Left ventricle myocardium inferior (tissue), 1 donor: ENCODE measurements at regions not wholly inside any gene's neighbourhood (a gene's known extent, or its start where the extent isn't known, plus 50 kb on each side); places are given as distances from the start of the nearest gene placed in this dataset.

Source experiments
- DNase-seq: peaks from one replicate; pipeline ENCODE4 v3.0.0-alpha.2; 2020
- H3K27ac ChIP-seq: fragments of 200-600 bp; replicated peaks from 2 replicates; pipeline ENCODE4 v1.8.0; 2021
- H3K27me3 ChIP-seq: fragments of 200-600 bp; 2 replicates; pipeline ENCODE4 v1.8.0; 2021; ENCODE audit warnings: low read depth
- H3K36me3 ChIP-seq: fragments of 200-600 bp; 2 replicates; pipeline ENCODE4 v1.8.0; 2021
- H3K4me1 ChIP-seq: fragments of 200-600 bp; 2 replicates; pipeline ENCODE4 v1.8.0; 2021
- H3K4me3 ChIP-seq: fragments of 200-600 bp; 2 replicates; pipeline ENCODE4 v1.8.0; 2021; ENCODE audit warnings: mild to moderate bottlenecking, moderate library complexity
- H3K9me3 ChIP-seq: fragments of 200-600 bp; replicated peaks from 2 replicates; pipeline ENCODE4 v1.8.0; 2021
- CTCF ChIP-seq: fragments of 200-600 bp; IDR thresholded peaks from 2 replicates; pipeline ENCODE4 v1.8.0; 2021; ENCODE audit warnings: antibody characterized with exemption, mild to moderate bottlenecking, borderline replicate concordance
- intact Hi-C: fragments of 100-400 bp; cut with micrococcal nuclease; formaldehyde crosslinking; loops from one replicate; pipeline ENCODE4 v1.11.0; 2022
- donor health status: DM: no; HTN: yes; CAD: no; lungs with severe emphysema.

- no peaks in the 10 kb centered on the region for H3K27me3 ChIP-seq
- no peaks in the 10 kb centered on the region for H3K9me3 ChIP-seq
- H3K36me3 ChIP-seq: no peaks in the 10 kb centered on the region
- intact Hi-C loops: no loop called here
- DNase-seq: no peak
- peaks cover 5% of the 10 kb centered on the region for H3K4me1 ChIP-seq
- H3K4me3 ChIP-seq: no peak overlapping the region
- no peak overlapping the region for H3K27ac ChIP-seq
- no peak for TF ChIP-seq CTCF
These were observed 106.2 kb upstream of the DLX2 start for GRCh38 chr2:172208791-172209325.

GRCh38 chr2:172210599-172210998 is 107.9 kb upstream of the DLX2 start:
- no peak for DNase-seq
- H3K9me3 ChIP-seq: no peaks in the 10 kb centered on the region
- no peaks in the 10 kb centered on the region for H3K36me3 ChIP-seq
- H3K27ac ChIP-seq: no peak overlapping the region
- H3K4me1 ChIP-seq: peaks cover 5% of the 10 kb centered on the region
- intact Hi-C loops: no loop called here
- no peak for TF ChIP-seq CTCF
- no peaks in the 10 kb centered on the region for H3K27me3 ChIP-seq
- H3K4me3 ChIP-seq: no peak overlapping the region

GRCh38 chr2:172211512-172211911 is 108.8 kb upstream of the DLX2 start:
- no peak for TF ChIP-seq CTCF
- intact Hi-C loops: no loop called here
- H3K36me3 ChIP-seq: no peaks in the 10 kb centered on the region
- no peak overlapping the region for H3K4me3 ChIP-seq
- no peak for DNase-seq
- no peaks in the 10 kb centered on the region for H3K27me3 ChIP-seq
- peaks cover 5% of the 10 kb centered on the region for H3K4me1 ChIP-seq
- no peak overlapping the region for H3K27ac ChIP-seq
- no peaks in the 10 kb centered on the region for H3K9me3 ChIP-seq

GRCh38 chr2:172213116-172213860 is 110.6 kb upstream of the DLX2 start:
- Histone ChIP-seq H3K27ac (no peak overlapping the region), H3K4me3 (no peak overlapping the region), H3K27me3 (no peaks in the 10 kb centered on the region), H3K36me3 (no peaks in the 10 kb centered on the region), H3K4me1 (peaks cover 5% of the 10 kb centered on the region), H3K9me3 (no peaks in the 10 kb centered on the region)
- no peak for TF ChIP-seq CTCF
- DNase-seq: no peak
- intact Hi-C loops: no loop called here

GRCh38 chr2:172214252-172214651 is 111.6 kb upstream of the DLX2 start:
- no peak for DNase-seq
- Histone ChIP-seq H3K4me1 (peaks cover 1% of the 10 kb centered on the region), H3K4me3 (no peak overlapping the region), H3K36me3 (no peaks in the 10 kb centered on the region), H3K27me3 (no peaks in the 10 kb centered on the region), H3K27ac (no peak overlapping the region), H3K9me3 (no peaks in the 10 kb centered on the region)
- intact Hi-C loops: no loop called here
- no peak for TF ChIP-seq CTCF
